DOHH2 (cell line): ENCODE measurements at regions not wholly inside any gene's neighbourhood (a gene's known extent, or its start where the extent isn't known, plus 50 kb on each side); places are given as distances from the start of the nearest gene placed in this dataset.

Experiments used
- EZH2phosphoT487 ChIP-seq: fragments of 200-600 bp; sonication (generic); IDR thresholded peaks from 2 replicates; pipeline ENCODE4 v1.6.1; 2017; ENCODE audit warnings: borderline replicate concordance, mild to moderate bottlenecking, antibody characterized with exemption, low read length, moderate library complexity, mixed read lengths
- TF ChIP-seq, protein P1 (sequence below): fragments of 200-600 bp; sonication (generic); IDR thresholded peaks from one replicate; pipeline ENCODE4 v1.5.1; 2014; ENCODE audit warnings: antibody characterized with exemption, mild to moderate bottlenecking, low read depth, low read length; ENCODE audit not compliant: poor library complexity, severe bottlenecking

DNA sequence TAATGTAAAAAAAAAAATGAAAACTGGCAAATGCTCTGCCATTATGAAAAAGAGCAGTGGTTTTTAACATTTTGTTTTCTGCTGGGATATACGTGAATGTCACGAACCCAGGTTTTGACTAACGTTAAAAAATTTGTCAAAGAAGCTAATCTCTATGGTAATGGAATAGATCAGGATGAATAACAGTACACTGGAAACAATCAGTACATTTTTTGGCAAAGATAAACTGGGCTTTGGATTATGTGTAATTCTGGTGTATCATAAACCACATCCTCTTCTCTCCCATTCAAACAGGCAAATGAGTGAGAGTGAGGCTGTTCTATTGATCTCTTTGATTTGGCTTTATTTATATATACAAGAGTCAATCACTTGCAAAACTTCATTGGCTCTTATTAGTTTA lies 207.0 kb upstream of the IRX3 start:
- TF ChIP-seq, protein P1, sequence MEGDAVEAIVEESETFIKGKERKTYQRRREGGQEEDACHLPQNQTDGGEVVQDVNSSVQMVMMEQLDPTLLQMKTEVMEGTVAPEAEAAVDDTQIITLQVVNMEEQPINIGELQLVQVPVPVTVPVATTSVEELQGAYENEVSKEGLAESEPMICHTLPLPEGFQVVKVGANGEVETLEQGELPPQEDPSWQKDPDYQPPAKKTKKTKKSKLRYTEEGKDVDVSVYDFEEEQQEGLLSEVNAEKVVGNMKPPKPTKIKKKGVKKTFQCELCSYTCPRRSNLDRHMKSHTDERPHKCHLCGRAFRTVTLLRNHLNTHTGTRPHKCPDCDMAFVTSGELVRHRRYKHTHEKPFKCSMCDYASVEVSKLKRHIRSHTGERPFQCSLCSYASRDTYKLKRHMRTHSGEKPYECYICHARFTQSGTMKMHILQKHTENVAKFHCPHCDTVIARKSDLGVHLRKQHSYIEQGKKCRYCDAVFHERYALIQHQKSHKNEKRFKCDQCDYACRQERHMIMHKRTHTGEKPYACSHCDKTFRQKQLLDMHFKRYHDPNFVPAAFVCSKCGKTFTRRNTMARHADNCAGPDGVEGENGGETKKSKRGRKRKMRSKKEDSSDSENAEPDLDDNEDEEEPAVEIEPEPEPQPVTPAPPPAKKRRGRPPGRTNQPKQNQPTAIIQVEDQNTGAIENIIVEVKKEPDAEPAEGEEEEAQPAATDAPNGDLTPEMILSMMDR = no peak
- no peak for TF ChIP-seq EZH2phosphoT487
